Endothelial cell of umbilical vein (primary cell): ENCODE measurements at regions not wholly inside any gene's neighbourhood (a gene's known extent, or its start where the extent isn't known, plus 50 kb on each side); places are given as distances from the start of the nearest gene placed in this dataset.

ENCODE experiments used
- CTCF ChIP-seq, 2 donors: IDR thresholded peaks; 1 replicate in 1 of 2; 2 replicates in 1 of 2; pipeline ENCODE4 v1.5.1; 2011; ENCODE audit warnings: low read length in 2 of 2, mild to moderate bottlenecking in 2 of 2, moderate library complexity in 2 of 2, control low read depth in 1 of 2, inconsistent platforms in 1 of 2, low read depth in 1 of 2; ENCODE audit not compliant: insufficient read depth in 1 of 2; ENCODE audit errors: extremely low read depth in 1 of 2
- EZH2 ChIP-seq: IDR thresholded peaks from 2 replicates; pipeline ENCODE4 v1.6.1; 2012; ENCODE audit warnings: borderline replicate concordance, low read depth, mild to moderate bottlenecking, moderate library complexity, low read length, inconsistent platforms; ENCODE audit not compliant: severe bottlenecking
- FOS ChIP-seq: IDR thresholded peaks from 2 replicates; pipeline ENCODE4 v1.6.1; 2011; ENCODE audit warnings: mild to moderate bottlenecking, low read length, moderate library complexity, borderline replicate concordance; ENCODE audit not compliant: insufficient read depth
- JUN ChIP-seq: IDR thresholded peaks from 2 replicates; pipeline ENCODE4 v1.6.1; 2011; ENCODE audit warnings: borderline replicate concordance, low read depth; ENCODE audit not compliant: insufficient read length, insufficient read depth
- MAX ChIP-seq: IDR thresholded peaks from 2 replicates; pipeline ENCODE4 v1.6.1; 2011; ENCODE audit not compliant: insufficient read depth, insufficient read length
- MYC ChIP-seq: IDR thresholded peaks from one replicate; pipeline ENCODE4 v1.6.1; 2011; ENCODE audit warnings: mild to moderate bottlenecking, low read depth, low read length
- POLR2A ChIP-seq: IDR thresholded peaks from 2 replicates; pipeline ENCODE4 v1.6.1; 2012; ENCODE audit warnings: low read depth, mild to moderate bottlenecking, control low read depth, low read length
- POLR2AphosphoS5 ChIP-seq: IDR thresholded peaks from 2 replicates; pipeline ENCODE4 v1.6.1; 2012; ENCODE audit warnings: low read depth, mild to moderate bottlenecking, control low read depth, low read length, moderate library complexity; ENCODE audit not compliant: insufficient read depth

- no peak for TF ChIP-seq EZH2
- no peak for TF ChIP-seq MAX
- no peak for TF ChIP-seq CTCF (IDR thresholded peaks at IDR 0.05; ENCODE audit: extremely low read depth in 1 of 2, insufficient read depth in 1 of 2, low read depth in 1 of 2, low read length in 2 of 2)
- TF ChIP-seq POLR2AphosphoS5 = no peak
- TF ChIP-seq POLR2A = no peak
- TF ChIP-seq JUN = no peak
- TF ChIP-seq MYC = no peak
- TF ChIP-seq FOS = no peak
These were observed 96.2 kb upstream of the DLX2 start for GRCh38 chr2:172198908-172199307.
